Hepatocyte (in vitro differentiated cells): ENCODE measurements at regions not wholly inside any gene's neighbourhood (a gene's known extent, or its start where the extent isn't known, plus 50 kb on each side); places are given as distances from the start of the nearest gene placed in this dataset.
A peak's percentile ranks its signal among the peaks of the same experiment; 100 is the strongest.

Source experiments
- DNase-seq: peaks from one replicate; pipeline ENCODE4 v3.0.0-alpha.2; 2016; ENCODE audit warnings: low spot score
- H2AFZ ChIP-seq: fragments of 200-600 bp; sonication (generic); 2 replicates; pipeline ENCODE4 v1.6.0; 2016; ENCODE audit warnings: antibody characterized with exemption, mild to moderate bottlenecking
- H3K27ac ChIP-seq: fragments of 200-600 bp; sonication (generic); 2 replicates; pipeline ENCODE4 v1.5.1; 2016; ENCODE audit warnings: mild to moderate bottlenecking
- H3K27me3 ChIP-seq: fragments of 200-600 bp; sonication (generic); 2 replicates; pipeline ENCODE4 v1.6.1; 2016
- H3K36me3 ChIP-seq: fragments of 200-600 bp; sonication (generic); replicated peaks from 2 replicates; pipeline ENCODE4 v1.5.1; 2016; ENCODE audit warnings: low read depth; ENCODE audit not compliant: insufficient read depth
- H3K4me1 ChIP-seq: fragments of 200-600 bp; sonication (generic); 2 replicates; pipeline ENCODE4 v1.5.1; 2016; ENCODE audit warnings: mild to moderate bottlenecking, moderate library complexity; ENCODE audit not compliant: insufficient read depth
- H3K4me2 ChIP-seq: fragments of 200-600 bp; sonication (generic); 2 replicates; pipeline ENCODE4 v1.6.0; 2016
- H3K4me3 ChIP-seq: fragments of 200-600 bp; sonication (generic); 2 replicates; pipeline ENCODE4 v1.5.1; 2016; ENCODE audit warnings: mild to moderate bottlenecking
- H3K79me2 ChIP-seq: fragments of 200-600 bp; sonication (generic); 2 replicates; pipeline ENCODE4 v1.6.0; 2017; ENCODE audit warnings: mild to moderate bottlenecking
- H3K9me2 ChIP-seq: fragments of 200-600 bp; sonication (generic); replicated peaks from 2 replicates; pipeline ENCODE4 v1.6.0; 2017; ENCODE audit warnings: mild to moderate bottlenecking; ENCODE audit not compliant: insufficient read depth
- H3K9me3 ChIP-seq: fragments of 200-600 bp; sonication (generic); 2 replicates; pipeline ENCODE4 v1.5.1; 2016; ENCODE audit warnings: low read depth, mild to moderate bottlenecking
- H4K20me1 ChIP-seq: fragments of 200-600 bp; sonication (generic); 2 replicates; pipeline ENCODE4 v1.6.0; 2016; ENCODE audit warnings: mild to moderate bottlenecking; ENCODE audit not compliant: insufficient read depth, poor library complexity, severe bottlenecking
- CTCF ChIP-seq: fragments of 200-600 bp; sonication (generic); IDR thresholded peaks from 2 replicates; pipeline ENCODE4 v1.5.1; 2016; ENCODE audit warnings: antibody characterized with exemption, mild to moderate bottlenecking; ENCODE audit not compliant: poor library complexity
- EZH2 ChIP-seq: fragments of 200-600 bp; sonication (generic); IDR thresholded peaks from 2 replicates; pipeline ENCODE4 v1.6.1; 2016; ENCODE audit warnings: antibody characterized with exemption, mild to moderate bottlenecking, borderline replicate concordance
- EZH2phosphoT487 ChIP-seq: fragments of 200-600 bp; sonication (generic); IDR thresholded peaks from one replicate; pipeline ENCODE4 v1.6.1; 2018; ENCODE audit warnings: antibody characterized with exemption, mild to moderate bottlenecking, low read depth, moderate library complexity; ENCODE audit not compliant: unreplicated experiment, severe bottlenecking
- WGBS: methylation state at CpG from one replicate; pipeline ENCODE4 v1.1.6; 2016; ENCODE audit warnings: low lambda C conversion rate; ENCODE audit errors: missing lambda C conversion rate; 5-methylcytosine and 5-hydroxymethylcytosine counted together

GRCh38 chr5:175347931-175348330 lies 96.1 kb downstream of the DRD1 start:
- 25% methylated on average over 1 of the region's 1 CpG for WGBS
- Histone ChIP-seq H3K36me3 (no peaks in the 10 kb centered on the region), H3K4me2 (no peak overlapping the region)

GRCh38 chr5:175347027-175347426 lies 97.0 kb downstream of the DRD1 start:
- Histone ChIP-seq H3K36me3 (no peaks in the 10 kb centered on the region), H3K4me1 (peaks cover 7% of the 10 kb centered on the region), H3K4me3 (no peak overlapping the region), H3K9me2 (no peaks in the 10 kb centered on the region), H3K79me2 (no peaks in the 10 kb centered on the region), H2AFZ (no peak overlapping the region), H3K9me3 (no peaks in the 10 kb centered on the region), H3K27ac (no peak overlapping the region), H3K4me2 (no peak overlapping the region), H3K27me3 (no peaks in the 10 kb centered on the region), H4K20me1 (no peaks in the 10 kb centered on the region)
- WGBS = 44% methylated on average over 5 of the region's 5 CpGs
- TF ChIP-seq EZH2 (no peak), EZH2phosphoT487 (no peak), CTCF (no peak)
- no peak for DNase-seq

More at GRCh38 chr5:175347931-175348330, 96.1 kb downstream of the DRD1 start:
- Histone ChIP-seq H3K27ac (no peak overlapping the region), H3K9me2 (no peaks in the 10 kb centered on the region), H3K79me2 (no peaks in the 10 kb centered on the region), H3K4me1 (peaks cover 7% of the 10 kb centered on the region), H4K20me1 (no peaks in the 10 kb centered on the region), H3K4me3 (no peak overlapping the region), H3K27me3 (no peaks in the 10 kb centered on the region), H3K9me3 (no peaks in the 10 kb centered on the region), H2AFZ (no peak overlapping the region)
- TF ChIP-seq EZH2phosphoT487 (no peak), EZH2 (no peak), CTCF (no peak)
- DNase-seq = no peak

GRCh38 chr5:175344331-175345195 lies 99.4 kb downstream of the DRD1 start:
- peak; percentile 14 for DNase-seq
- Histone ChIP-seq H3K4me3 (no peak overlapping the region), H3K4me1 (peaks cover 7% of the 10 kb centered on the region), H3K79me2 (no peaks in the 10 kb centered on the region), H3K36me3 (no peaks in the 10 kb centered on the region), H4K20me1 (no peaks in the 10 kb centered on the region), H3K27me3 (no peaks in the 10 kb centered on the region), H3K27ac (peak overlapping the region; percentile 16), H3K9me2 (no peaks in the 10 kb centered on the region), H3K9me3 (no peaks in the 10 kb centered on the region), H2AFZ (no peak overlapping the region), H3K4me2 (no peak overlapping the region)
- TF ChIP-seq EZH2 = no peak
- TF ChIP-seq CTCF = no peak
- no peak for TF ChIP-seq EZH2phosphoT487
- WGBS = 47% methylated on average over 4 of the region's 4 CpGs
